ENCODE measurements at regions not wholly inside any gene's neighbourhood (a gene's known extent, or its start where the extent isn't known, plus 50 kb on each side); places are given as distances from the start of the nearest gene placed in this dataset.

DNA sequence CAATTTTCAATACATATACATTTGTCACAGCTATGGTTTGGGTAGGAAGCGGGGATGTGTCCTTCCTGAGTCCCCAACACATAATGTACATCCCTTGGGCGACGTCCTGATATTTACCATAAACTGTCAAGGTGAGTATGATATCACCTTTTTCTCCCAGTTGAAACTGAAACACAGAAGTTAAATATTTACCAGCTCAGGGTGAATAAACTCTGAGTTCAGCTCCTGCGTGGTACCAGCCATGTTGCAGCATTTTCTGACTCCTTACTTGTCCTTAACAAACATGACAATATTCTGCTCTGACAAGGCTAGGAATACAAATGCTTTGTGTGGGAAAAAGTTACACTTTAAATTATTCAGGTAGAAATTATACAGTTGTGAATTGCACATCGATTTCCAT, 294.2 kb downstream of the TEX29 start:
- Histone ChIP-seq H3K27ac (peak overlapping the region in 1 of 4 donors; percentile 48), H3K4me1 (peaks cover 10% of the 10 kb centered on the region), H3K27me3 (no peaks in the 10 kb centered on the region), H3K36me3 (replicated peaks in 1 of 2; ENCODE audit: insufficient read depth in 1 of 2, low read depth in 2 of 2) (no peaks in the 10 kb centered on the region), H3K4me3 (no peak overlapping the region), H3K9me3 (no peaks in the 10 kb centered on the region)
- peak; percentile 68 for ATAC-seq
- no peak for TF ChIP-seq POLR2A (IDR thresholded peaks at IDR 0.05)
- TF ChIP-seq, protein P1, sequence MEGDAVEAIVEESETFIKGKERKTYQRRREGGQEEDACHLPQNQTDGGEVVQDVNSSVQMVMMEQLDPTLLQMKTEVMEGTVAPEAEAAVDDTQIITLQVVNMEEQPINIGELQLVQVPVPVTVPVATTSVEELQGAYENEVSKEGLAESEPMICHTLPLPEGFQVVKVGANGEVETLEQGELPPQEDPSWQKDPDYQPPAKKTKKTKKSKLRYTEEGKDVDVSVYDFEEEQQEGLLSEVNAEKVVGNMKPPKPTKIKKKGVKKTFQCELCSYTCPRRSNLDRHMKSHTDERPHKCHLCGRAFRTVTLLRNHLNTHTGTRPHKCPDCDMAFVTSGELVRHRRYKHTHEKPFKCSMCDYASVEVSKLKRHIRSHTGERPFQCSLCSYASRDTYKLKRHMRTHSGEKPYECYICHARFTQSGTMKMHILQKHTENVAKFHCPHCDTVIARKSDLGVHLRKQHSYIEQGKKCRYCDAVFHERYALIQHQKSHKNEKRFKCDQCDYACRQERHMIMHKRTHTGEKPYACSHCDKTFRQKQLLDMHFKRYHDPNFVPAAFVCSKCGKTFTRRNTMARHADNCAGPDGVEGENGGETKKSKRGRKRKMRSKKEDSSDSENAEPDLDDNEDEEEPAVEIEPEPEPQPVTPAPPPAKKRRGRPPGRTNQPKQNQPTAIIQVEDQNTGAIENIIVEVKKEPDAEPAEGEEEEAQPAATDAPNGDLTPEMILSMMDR (IDR thresholded peaks at IDR 0.05): no peak
- 24 to 28% methylated on average over 5 of the region's 5 CpGs for WGBS, 2 donors
- DNase-seq: peak in 2 of 4 donors; percentile 14 to 39
- intact Hi-C loops (cut with DNase I): no loop called here

DNA sequence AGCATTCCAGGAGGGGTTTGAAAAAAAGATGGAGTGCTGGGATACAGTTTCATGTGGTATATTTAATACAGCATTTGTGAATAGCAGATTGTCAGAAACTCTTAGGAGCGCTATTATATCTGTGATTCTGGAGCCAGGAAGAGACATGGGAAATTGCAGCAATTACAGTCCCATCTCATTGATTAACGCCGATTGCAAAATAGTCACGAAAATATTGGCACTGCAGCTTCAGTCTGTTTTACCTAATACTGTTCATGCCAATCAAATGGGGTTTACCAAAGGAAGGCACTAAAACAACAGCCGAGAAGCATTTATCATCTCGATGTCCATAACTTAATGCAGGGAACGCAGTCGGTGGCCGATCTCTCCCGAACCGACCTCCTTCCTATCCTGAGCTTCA, 295.8 kb downstream of the TEX29 start:
- ATAC-seq: no peak
- WGBS, 2 donors: 85 to 88% methylated on average over 11 of the region's 11 CpGs
- intact Hi-C loops (cut with DNase I): no loop called here

DNA sequence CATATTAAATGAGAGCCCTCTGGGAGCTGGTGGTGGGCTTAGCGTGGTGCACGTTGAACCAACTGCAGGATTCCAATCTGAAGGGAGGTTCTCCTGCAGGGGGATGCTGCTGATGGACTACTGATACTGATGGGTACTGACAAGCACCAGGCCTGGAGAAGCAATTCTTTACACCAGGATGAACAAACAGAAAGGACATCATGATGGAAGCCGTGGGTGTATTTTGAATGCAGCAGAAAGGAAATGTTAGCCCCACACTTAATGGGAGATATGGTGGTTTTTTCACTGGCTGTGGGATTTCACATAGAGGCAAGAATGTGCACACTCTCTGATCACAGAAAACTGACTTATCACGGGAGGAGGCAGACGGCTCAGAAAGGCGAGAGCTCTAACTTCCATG, 299.7 kb downstream of the TEX29 start:
- WGBS, 2 donors: 75 to 85% methylated on average over 6 of the region's 6 CpGs
- Histone ChIP-seq H3K36me3 (replicated peaks in 1 of 2; ENCODE audit: insufficient read depth in 1 of 2, low read depth in 2 of 2) (no peaks in the 10 kb centered on the region), H3K27me3 (no peaks in the 10 kb centered on the region), H3K4me1 (no peaks in the 10 kb centered on the region), H3K9me3 (no peaks in the 10 kb centered on the region), H3K4me3 (no peak overlapping the region), H3K27ac (no peak overlapping the region)
- no peak for DNase-seq
- TF ChIP-seq, protein P1 (IDR thresholded peaks at IDR 0.05): no peak
- TF ChIP-seq POLR2A (IDR thresholded peaks at IDR 0.05): no peak
- intact Hi-C loops (cut with DNase I): no loop called here
- no peak for ATAC-seq

More for the DNA sequence above, 295.8 kb downstream of the TEX29 start:
- Histone ChIP-seq H3K4me1 (peaks cover 10% of the 10 kb centered on the region), H3K4me3 (no peak overlapping the region), H3K36me3 (replicated peaks in 1 of 2; ENCODE audit: insufficient read depth in 1 of 2, low read depth in 2 of 2) (no peaks in the 10 kb centered on the region), H3K27ac (no peak overlapping the region), H3K27me3 (no peaks in the 10 kb centered on the region), H3K9me3 (no peaks in the 10 kb centered on the region)
- DNase-seq: no peak
- TF ChIP-seq, protein P1 (IDR thresholded peaks at IDR 0.05): no peak
- TF ChIP-seq POLR2A (IDR thresholded peaks at IDR 0.05): no peak

DNA sequence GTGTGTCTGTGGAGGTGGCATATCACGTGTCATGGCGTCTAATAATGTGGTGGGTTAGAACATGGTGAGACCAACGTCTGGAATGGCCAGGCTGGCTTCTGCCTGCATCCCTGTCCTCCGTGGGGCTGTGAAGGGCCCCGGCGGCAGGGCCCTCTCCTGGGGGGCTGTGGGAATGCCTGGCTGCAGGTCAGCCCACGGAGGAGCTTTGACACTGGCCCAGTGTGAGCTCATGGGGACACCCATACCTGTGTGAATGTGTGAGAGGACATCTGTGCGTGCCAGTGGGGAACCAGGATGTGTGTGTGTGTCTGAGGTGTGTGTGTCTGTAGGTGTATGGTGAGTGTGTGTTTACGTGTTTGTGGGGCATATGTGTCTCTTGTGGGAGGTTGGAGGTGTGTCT, 300.1 kb downstream of the TEX29 start:
- DNase-seq: no peak
- H3K4me3 ChIP-seq: no peak overlapping the region
- WGBS, 2 donors: 80 to 81% methylated on average over 5 to 9 of the region's 9 CpGs
- TF ChIP-seq POLR2A (IDR thresholded peaks at IDR 0.05): no peak
- TF ChIP-seq, protein P1 (IDR thresholded peaks at IDR 0.05): no peak
- H3K27me3 ChIP-seq: no peaks in the 10 kb centered on the region
- no peak overlapping the region for H3K27ac ChIP-seq
- no peak for ATAC-seq
- no peaks in the 10 kb centered on the region for H3K9me3 ChIP-seq
- H3K4me1 ChIP-seq: no peaks in the 10 kb centered on the region
- H3K36me3 ChIP-seq (replicated peaks in 1 of 2; ENCODE audit: insufficient read depth in 1 of 2, low read depth in 2 of 2): no peaks in the 10 kb centered on the region
- intact Hi-C loops (cut with DNase I): no loop called here

DNA sequence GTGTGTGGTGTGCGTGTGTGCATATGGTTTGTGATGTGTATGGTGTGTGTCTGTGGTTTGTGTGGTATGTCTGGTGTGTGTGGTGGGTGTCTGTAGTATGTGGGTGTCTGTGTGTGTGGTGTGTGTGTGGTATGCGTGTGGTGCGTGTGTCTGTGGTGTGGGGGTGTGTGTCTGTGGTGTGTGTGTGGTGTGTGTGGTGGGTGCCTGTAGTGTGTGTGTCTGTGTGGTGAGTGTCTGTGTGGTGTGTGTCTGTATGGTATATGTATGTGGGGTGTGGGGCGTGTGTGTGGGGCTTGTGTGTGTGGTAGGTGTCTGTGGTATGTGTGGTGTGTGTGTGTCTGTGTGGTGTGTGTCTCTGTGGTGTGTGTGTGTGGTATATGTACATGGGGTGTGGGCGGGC, 300.7 kb downstream of the TEX29 start:
- Histone ChIP-seq H3K9me3 (no peaks in the 10 kb centered on the region), H3K27me3 (no peaks in the 10 kb centered on the region), H3K27ac (no peak overlapping the region), H3K4me3 (no peak overlapping the region), H3K36me3 (replicated peaks in 1 of 2; ENCODE audit: insufficient read depth in 1 of 2, low read depth in 2 of 2) (no peaks in the 10 kb centered on the region), H3K4me1 (no peaks in the 10 kb centered on the region)
- 67 to 76% methylated on average over 5 of the region's 5 CpGs for WGBS, 2 donors
- DNase-seq (no peak), ATAC-seq (no peak)
- intact Hi-C loops (cut with DNase I): no loop called here
- no peak for TF ChIP-seq POLR2A (IDR thresholded peaks at IDR 0.05)
- TF ChIP-seq, protein P1 (IDR thresholded peaks at IDR 0.05): no peak

Measured in body of pancreas (tissue), 4 donors.